NB4 (cell line): ENCODE measurements at regions not wholly inside any gene's neighbourhood (a gene's known extent, or its start where the extent isn't known, plus 50 kb on each side); places are given as distances from the start of the nearest gene placed in this dataset.
"Not testable (repeated sequence)": the region's sequence is repeated elsewhere in the genome, so short reads cannot be mapped to it uniquely, and the experiment has no call there.

ENCODE experiments used
- DNase-seq: peaks from one replicate; pipeline ENCODE4 v3.0.0; 2010; ENCODE audit warnings: low read depth
- H3K4me3 ChIP-seq: one replicate; pipeline ENCODE4 v1.5.1; 2011; ENCODE audit warnings: mild to moderate bottlenecking, low read depth, low read length, moderate library complexity
- MYC ChIP-seq: IDR thresholded peaks from 2 replicates; pipeline ENCODE4 v1.6.1; 2011; ENCODE audit warnings: low read depth, low read length
- POLR2A ChIP-seq: IDR thresholded peaks from 2 replicates; pipeline ENCODE4 v1.6.1; 2011; ENCODE audit warnings: mild to moderate bottlenecking; ENCODE audit not compliant: insufficient read length; ENCODE audit errors: extremely low read depth
- TF ChIP-seq, protein P1 (sequence below): IDR thresholded peaks from one replicate; pipeline ENCODE4 v1.5.1; 2012; ENCODE audit warnings: low read depth, low read length
- TF ChIP-seq, protein P2 (sequence below): IDR thresholded peaks from 2 replicates; pipeline ENCODE4 v1.6.1; 2011; ENCODE audit warnings: low read depth, low read length

DNA sequence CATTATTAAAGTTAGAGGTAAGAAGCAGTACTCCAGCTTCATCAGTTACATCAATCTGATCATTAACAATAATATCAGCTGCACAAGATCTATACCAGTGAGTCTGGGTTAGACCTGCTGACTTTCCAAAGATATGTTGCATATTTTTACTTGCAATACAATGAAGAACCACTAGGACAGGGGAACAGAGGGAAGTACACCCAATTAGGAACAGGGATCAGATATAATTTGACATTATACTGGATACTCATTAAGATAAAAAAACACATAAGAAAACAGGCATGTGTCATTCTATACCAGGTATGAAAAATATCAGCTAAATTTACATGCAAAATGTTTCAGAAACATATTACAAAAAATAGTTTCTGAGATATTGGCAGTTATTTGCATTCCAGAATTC, 995.1 kb upstream of the DDX18 start:
- no peak for DNase-seq
- TF ChIP-seq, protein P1, sequence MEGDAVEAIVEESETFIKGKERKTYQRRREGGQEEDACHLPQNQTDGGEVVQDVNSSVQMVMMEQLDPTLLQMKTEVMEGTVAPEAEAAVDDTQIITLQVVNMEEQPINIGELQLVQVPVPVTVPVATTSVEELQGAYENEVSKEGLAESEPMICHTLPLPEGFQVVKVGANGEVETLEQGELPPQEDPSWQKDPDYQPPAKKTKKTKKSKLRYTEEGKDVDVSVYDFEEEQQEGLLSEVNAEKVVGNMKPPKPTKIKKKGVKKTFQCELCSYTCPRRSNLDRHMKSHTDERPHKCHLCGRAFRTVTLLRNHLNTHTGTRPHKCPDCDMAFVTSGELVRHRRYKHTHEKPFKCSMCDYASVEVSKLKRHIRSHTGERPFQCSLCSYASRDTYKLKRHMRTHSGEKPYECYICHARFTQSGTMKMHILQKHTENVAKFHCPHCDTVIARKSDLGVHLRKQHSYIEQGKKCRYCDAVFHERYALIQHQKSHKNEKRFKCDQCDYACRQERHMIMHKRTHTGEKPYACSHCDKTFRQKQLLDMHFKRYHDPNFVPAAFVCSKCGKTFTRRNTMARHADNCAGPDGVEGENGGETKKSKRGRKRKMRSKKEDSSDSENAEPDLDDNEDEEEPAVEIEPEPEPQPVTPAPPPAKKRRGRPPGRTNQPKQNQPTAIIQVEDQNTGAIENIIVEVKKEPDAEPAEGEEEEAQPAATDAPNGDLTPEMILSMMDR, result no peak
- TF ChIP-seq, protein P2, sequence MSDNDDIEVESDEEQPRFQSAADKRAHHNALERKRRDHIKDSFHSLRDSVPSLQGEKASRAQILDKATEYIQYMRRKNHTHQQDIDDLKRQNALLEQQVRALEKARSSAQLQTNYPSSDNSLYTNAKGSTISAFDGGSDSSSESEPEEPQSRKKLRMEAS, result no peak
- TF ChIP-seq POLR2A, result no peak

DNA sequence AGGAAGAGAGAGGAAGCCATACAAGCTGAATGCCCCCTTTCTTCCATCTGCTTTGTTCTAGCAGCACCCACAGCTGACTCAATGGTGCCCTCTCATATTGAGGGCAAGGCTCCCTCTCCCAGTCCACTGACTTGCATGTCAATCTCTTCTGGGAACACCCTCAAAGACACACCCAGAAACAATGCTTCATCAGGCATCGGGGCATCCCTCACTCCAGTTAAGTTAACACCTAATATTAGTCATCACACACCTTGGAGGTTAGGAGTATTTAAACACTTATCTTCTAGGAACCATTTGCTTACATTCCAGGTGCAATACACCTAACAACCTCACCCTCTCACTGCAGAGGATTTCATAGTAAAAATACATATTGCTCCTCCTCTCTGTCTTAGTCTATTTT, 993.5 kb upstream of the DDX18 start:
- DNase-seq, result no peak
- TF ChIP-seq, protein P1, result no peak
- TF ChIP-seq POLR2A, result no peak
- TF ChIP-seq, protein P2, result no peak
- no peak for TF ChIP-seq MYC
- H3K4me3 ChIP-seq, result no peak overlapping the region

More for the DNA sequence above, 995.1 kb upstream of the DDX18 start:
- no peak overlapping the region for H3K4me3 ChIP-seq

DNA sequence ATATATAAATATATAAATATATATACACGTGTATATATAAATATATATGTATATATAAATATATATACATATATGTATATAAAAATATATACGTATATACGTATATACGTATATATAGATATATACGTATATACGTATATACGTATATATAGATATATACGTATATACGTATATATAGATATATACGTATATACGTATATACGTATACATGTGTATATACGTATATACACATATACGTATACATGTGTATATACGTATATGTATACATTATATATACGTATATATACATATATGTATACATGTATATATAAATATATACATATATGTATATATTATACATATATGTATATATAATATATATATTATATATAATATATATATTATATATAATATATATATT, 984.9 kb upstream of the DDX18 start:
- not testable (repeated sequence) for DNase-seq, H3K4me3 ChIP-seq

DNA sequence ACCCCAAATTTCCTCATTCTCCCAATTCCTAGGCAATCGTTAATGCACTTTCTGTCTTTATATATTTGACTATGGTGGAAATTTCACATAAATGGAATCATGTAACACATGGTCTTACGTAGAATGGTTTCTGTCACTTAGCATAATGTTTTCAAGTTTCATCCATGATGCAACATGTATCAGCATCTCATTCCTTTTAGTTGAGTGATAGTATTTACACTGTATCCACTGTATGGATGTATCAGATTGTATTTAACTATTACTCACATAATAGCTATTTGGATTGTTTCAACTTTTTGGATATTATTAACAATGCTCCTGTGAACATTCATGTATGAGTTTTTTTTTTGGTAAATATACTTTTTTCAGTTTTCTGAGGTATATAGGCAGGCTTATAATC, 982.3 kb upstream of the DDX18 start:
- H3K4me3 ChIP-seq, result no peak overlapping the region
- TF ChIP-seq POLR2A, result no peak
- TF ChIP-seq, protein P2, result no peak
- TF ChIP-seq, protein P1, result no peak
- no peak for TF ChIP-seq MYC
- no peak for DNase-seq

DNA sequence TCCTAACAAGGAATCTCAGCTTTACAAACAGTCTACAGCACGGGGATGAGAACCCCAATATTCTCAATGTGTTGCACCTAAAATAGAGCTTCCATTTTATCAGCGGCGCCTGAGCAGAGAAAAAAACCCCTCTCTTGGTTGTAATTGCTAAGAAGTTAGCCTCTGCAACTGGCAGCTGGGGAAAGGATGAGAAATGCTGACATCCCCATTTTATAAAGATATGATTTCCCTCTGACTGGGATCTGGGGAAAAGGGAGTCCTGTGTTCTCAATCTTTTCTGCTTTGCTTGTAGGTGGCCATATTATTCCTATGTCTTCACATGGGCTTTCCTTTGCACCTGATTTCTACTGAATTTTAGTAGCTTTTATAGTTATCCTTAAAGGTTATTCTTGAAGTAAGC, 981.4 kb upstream of the DDX18 start:
- TF ChIP-seq, protein P2, result no peak
- TF ChIP-seq, protein P1, result no peak
- TF ChIP-seq POLR2A (no peak), MYC (no peak)
- no peak overlapping the region for H3K4me3 ChIP-seq
- no peak for DNase-seq

DNA sequence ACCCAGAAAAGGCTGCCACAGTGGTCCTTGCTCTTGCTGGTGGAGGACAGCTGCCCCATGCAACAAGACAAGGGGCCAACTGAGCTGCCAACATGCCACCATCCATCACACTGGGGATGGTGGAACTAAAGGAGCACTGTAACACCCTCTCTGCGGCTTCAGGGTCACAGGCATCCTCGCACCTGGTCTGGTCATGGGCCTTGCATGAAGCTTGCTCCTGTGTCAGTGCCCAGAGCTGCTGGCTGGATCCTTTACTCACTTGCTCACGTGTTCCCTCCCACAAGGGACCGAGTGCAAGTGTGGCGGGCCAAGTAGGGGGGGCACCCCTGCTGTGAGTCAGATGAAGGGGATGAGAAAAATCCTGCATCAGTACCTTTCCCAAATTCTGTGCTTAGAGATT, 972.3 kb upstream of the DDX18 start:
- TF ChIP-seq, protein P1, result no peak
- TF ChIP-seq MYC (no peak), POLR2A (no peak)
- TF ChIP-seq, protein P2, result no peak
- H3K4me3 ChIP-seq, result no peak overlapping the region
- no peak for DNase-seq
